Epithelial cell of proximal tubule (primary cell): ENCODE measurements at regions not wholly inside any gene's neighbourhood (a gene's known extent, or its start where the extent isn't known, plus 50 kb on each side); places are given as distances from the start of the nearest gene placed in this dataset.

Source experiments
- DNase-seq: peaks from one replicate; pipeline ENCODE4 v3.0.0-alpha.2; 2011; ENCODE audit warnings: low read depth
- H3K4me3 ChIP-seq: 2 replicates; pipeline ENCODE4 v1.5.1; 2011; ENCODE audit warnings: low read depth, mild to moderate bottlenecking, low read length
- CTCF ChIP-seq: conservative IDR thresholded peaks from 2 replicates; pipeline ENCODE4 v1.5.1; 2012; ENCODE audit warnings: low read depth, mild to moderate bottlenecking, low read length

DNA sequence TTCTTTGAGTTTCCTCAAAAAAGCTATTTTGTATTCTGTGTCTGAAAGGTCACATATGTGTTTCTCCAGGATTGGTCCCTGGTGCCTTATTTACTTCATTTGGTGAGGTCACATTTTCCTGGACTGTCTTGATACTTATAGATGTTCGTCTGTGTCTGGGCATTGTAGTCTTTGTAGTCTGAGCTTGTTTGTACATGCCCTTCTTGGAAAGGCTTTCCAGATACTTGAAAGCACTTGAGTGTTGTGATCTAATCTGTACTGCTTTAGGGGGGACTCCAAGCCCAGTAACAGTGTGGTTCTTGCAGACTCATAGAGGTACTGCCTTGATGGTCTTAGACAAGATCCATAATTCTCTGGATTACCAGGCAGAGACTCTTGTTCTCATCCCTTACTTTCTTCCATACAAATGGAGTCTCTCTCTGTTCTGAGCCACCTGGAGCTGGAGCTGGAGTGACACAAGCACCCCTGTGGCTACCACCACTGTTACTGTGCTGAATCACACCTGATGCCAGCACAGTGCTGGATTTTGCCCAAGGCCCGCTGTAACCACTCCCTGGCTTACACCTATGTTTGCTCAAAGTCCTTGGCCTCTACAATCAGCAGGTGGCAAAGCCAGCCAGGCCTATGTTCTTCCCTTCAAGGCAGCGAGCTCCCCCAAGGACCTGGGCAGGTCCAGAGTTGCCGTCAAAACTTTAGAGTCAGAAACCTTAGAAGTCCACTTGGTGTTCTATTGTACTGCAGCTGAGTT is 72.3 kb upstream of the EFHC2 start:
- DNase-seq = no peak
- no peak for TF ChIP-seq CTCF
- H3K4me3 ChIP-seq = no peak overlapping the region

DNA sequence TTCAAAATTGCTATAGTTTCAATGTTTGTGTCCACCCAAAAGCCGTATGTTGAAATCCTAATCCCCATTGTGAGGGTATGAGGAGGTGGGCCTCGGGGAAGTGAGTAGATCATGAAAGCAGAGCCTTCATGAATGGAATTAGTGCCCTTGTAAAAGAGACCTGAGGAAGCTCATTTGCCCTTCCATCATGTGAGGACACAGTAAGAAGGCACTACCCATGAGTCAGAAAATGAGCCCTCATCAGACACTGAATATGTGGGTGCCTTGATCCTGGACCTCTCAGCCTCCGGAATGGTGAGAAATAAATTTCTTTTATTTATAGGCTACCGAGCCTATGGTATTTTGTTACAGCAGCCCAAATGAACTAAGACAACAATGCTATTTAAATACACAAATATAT is 57.7 kb upstream of the EFHC2 start:
- H3K4me3 ChIP-seq = no peak overlapping the region
- no peak for TF ChIP-seq CTCF
- DNase-seq = no peak

- no peak overlapping the region for H3K4me3 ChIP-seq
- TF ChIP-seq CTCF = no peak
- DNase-seq = peak; percentile 69
Measured at GRCh38 chrX:44400588-44400987, 57.1 kb upstream of the EFHC2 start.

- no peak for TF ChIP-seq CTCF
- no peak for DNase-seq
- H3K4me3 ChIP-seq = no peak overlapping the region
Measured at GRCh38 chrX:44400161-44400560, 56.7 kb upstream of the EFHC2 start.
